ENCODE measurements at regions not wholly inside any gene's neighbourhood (a gene's known extent, or its start where the extent isn't known, plus 50 kb on each side); places are given as distances from the start of the nearest gene placed in this dataset.

DNA sequence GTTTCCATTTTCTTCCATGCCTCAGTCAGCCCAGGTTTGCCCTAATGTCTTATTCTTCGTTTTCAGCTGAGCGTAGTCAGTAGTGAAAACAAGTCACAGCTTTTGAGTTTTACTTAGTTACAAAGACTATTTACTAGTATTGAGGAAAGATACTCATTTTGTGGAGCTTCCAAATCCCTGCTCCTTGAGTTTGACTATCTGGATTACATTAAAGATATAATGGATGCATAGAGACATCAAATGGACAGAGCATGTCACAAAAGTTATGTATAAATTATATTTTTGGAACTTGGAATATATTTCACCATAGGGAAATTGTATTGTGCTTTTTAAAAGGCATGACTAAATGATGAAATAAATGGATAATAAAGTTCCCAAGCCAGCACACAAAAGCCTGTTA, 54.6 kb upstream of the AKAP13 start:
- Mint-ChIP-seq H3K9me3 (ENCODE audit: unreplicated experiment) (no peaks in the 10 kb centered on the region), H3K4me1 (ENCODE audit: low read depth, unreplicated experiment) (no peaks in the 10 kb centered on the region), H3K27me3 (ENCODE audit: insufficient read depth, unreplicated experiment) (no peaks in the 10 kb centered on the region), H3K4me3 (ENCODE audit: unreplicated experiment) (no peak overlapping the region), H3K36me3 (ENCODE audit: insufficient read depth, unreplicated experiment) (no peaks in the 10 kb centered on the region), H3K27ac (ENCODE audit: unreplicated experiment) (no peak overlapping the region)
- TF ChIP-seq, protein P1, sequence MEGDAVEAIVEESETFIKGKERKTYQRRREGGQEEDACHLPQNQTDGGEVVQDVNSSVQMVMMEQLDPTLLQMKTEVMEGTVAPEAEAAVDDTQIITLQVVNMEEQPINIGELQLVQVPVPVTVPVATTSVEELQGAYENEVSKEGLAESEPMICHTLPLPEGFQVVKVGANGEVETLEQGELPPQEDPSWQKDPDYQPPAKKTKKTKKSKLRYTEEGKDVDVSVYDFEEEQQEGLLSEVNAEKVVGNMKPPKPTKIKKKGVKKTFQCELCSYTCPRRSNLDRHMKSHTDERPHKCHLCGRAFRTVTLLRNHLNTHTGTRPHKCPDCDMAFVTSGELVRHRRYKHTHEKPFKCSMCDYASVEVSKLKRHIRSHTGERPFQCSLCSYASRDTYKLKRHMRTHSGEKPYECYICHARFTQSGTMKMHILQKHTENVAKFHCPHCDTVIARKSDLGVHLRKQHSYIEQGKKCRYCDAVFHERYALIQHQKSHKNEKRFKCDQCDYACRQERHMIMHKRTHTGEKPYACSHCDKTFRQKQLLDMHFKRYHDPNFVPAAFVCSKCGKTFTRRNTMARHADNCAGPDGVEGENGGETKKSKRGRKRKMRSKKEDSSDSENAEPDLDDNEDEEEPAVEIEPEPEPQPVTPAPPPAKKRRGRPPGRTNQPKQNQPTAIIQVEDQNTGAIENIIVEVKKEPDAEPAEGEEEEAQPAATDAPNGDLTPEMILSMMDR (IDR thresholded peaks at IDR 0.05; ENCODE audit: insufficient read depth in 1 of 2, low read depth in 1 of 2, low read length in 1 of 2, severe bottlenecking in 1 of 2, unreplicated experiment in 1 of 2), result no peak
- H3K4me1 ChIP-seq, result peaks cover 6% of the 10 kb centered on the region; the same call in 1 of the 2 replicates
- no peak for DNase-seq
- H3K27me3 ChIP-seq (replicated peaks; ENCODE audit: control insufficient read depth, insufficient read depth, low read length), result no peaks in the 10 kb centered on the region
- no peak overlapping the region for H3K4me3 ChIP-seq (ENCODE audit: low read depth, low read length)
- BruUV-seq (replicated peaks), result no TSS peak
- ChIA-PET POLR2A (no interaction called here), CTCF (no interaction called here)
- H3K36me3 ChIP-seq (ENCODE audit: control insufficient read depth, insufficient read depth, low read length), result no peaks in the 10 kb centered on the region
- intact Hi-C loops (cut with micrococcal nuclease; ENCODE audit: unreplicated experiment), result no loop called here
- H3K9me3 ChIP-seq, result no peaks in the 10 kb centered on the region

DNA sequence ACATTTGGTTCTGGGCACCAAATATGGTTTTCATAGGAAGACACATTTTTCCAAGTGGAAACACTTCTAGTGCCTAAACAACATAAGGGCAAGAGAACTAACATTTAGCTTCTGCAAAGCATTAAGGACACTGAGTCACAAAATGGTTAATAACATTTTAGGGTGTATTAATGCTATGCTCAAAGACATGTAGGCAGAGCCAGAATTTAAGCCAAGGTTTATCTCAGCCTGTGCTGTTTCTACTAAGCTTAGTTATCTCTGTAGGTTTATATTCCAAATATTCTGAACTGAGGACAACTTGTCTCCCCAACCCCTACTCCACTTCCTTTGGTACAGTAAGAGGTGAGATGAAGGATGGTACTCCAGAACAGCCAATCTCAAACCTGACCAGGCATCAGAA, 54.1 kb upstream of the AKAP13 start:
- BruUV-seq (replicated peaks), result no TSS peak
- H3K27me3 Mint-ChIP-seq (ENCODE audit: insufficient read depth, unreplicated experiment), result no peaks in the 10 kb centered on the region
- H3K9me3 Mint-ChIP-seq (ENCODE audit: unreplicated experiment), result no peaks in the 10 kb centered on the region
- no peaks in the 10 kb centered on the region for H3K27me3 ChIP-seq (replicated peaks; ENCODE audit: control insufficient read depth, insufficient read depth, low read length)
- no peaks in the 10 kb centered on the region for H3K36me3 Mint-ChIP-seq (ENCODE audit: insufficient read depth, unreplicated experiment)
- H3K4me1 Mint-ChIP-seq (ENCODE audit: low read depth, unreplicated experiment), result no peaks in the 10 kb centered on the region
- intact Hi-C loops (cut with micrococcal nuclease; ENCODE audit: unreplicated experiment), result no loop called here
- TF ChIP-seq, protein P1 (IDR thresholded peaks at IDR 0.05; ENCODE audit: insufficient read depth in 1 of 2, low read depth in 1 of 2, low read length in 1 of 2, severe bottlenecking in 1 of 2, unreplicated experiment in 1 of 2), result no peak
- CTCF ChIA-PET, result no interaction called here
- H3K4me3 Mint-ChIP-seq (ENCODE audit: unreplicated experiment), result no peak overlapping the region
- no peaks in the 10 kb centered on the region for H3K36me3 ChIP-seq (ENCODE audit: control insufficient read depth, insufficient read depth, low read length)
- POLR2A ChIA-PET, result no interaction called here
- H3K9me3 ChIP-seq, result no peaks in the 10 kb centered on the region
- peaks cover 10% of the 10 kb centered on the region; the same call in 1 of the 2 replicates for H3K4me1 ChIP-seq
- no peak overlapping the region for H3K27ac Mint-ChIP-seq (ENCODE audit: unreplicated experiment)
- DNase-seq, result no peak
- no peak overlapping the region for H3K4me3 ChIP-seq (ENCODE audit: low read depth, low read length)

DNA sequence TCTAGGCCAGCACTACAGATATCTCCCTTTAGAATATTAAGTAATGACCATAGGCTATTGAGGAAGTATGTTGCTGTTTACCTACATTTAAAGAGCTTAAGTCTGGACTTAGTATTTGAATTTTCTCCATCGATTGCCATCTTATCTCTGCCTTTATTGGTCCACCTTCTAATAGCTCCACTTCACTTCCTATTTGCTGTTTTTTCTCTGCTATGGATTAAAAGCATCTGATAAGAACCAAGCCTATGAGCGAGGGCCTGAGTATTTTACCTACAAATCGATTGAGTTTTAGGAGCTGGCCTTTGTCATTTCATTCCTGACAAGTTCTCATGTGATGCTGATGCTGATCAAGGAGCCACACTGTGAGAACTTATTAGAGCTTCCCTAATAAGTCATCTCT, 52.6 kb upstream of the AKAP13 start:
- intact Hi-C loops (cut with micrococcal nuclease; ENCODE audit: unreplicated experiment), result no loop called here
- no peaks in the 10 kb centered on the region for H3K9me3 Mint-ChIP-seq (ENCODE audit: unreplicated experiment)
- Histone ChIP-seq H3K9me3 (no peaks in the 10 kb centered on the region), H3K36me3 (ENCODE audit: control insufficient read depth, insufficient read depth, low read length) (no peaks in the 10 kb centered on the region), H3K27me3 (replicated peaks; ENCODE audit: control insufficient read depth, insufficient read depth, low read length) (no peaks in the 10 kb centered on the region), H3K4me1 (peaks cover 18% of the 10 kb centered on the region), H3K4me3 (ENCODE audit: low read depth, low read length) (no peak overlapping the region)
- H3K4me1 Mint-ChIP-seq (ENCODE audit: low read depth, unreplicated experiment), result no peaks in the 10 kb centered on the region
- POLR2A ChIA-PET, result no interaction called here
- no peaks in the 10 kb centered on the region for H3K27me3 Mint-ChIP-seq (ENCODE audit: insufficient read depth, unreplicated experiment)
- no peak overlapping the region for H3K27ac Mint-ChIP-seq (ENCODE audit: unreplicated experiment)
- CTCF ChIA-PET, result interaction anchor here (0.6 to 1.0 kb wide), 2 partner anchors 21 to 87 kb away, joined by 3 read pairs; no protein-coding TSS in a partner anchor
- no peak overlapping the region for H3K4me3 Mint-ChIP-seq (ENCODE audit: unreplicated experiment)
- TF ChIP-seq, protein P1 (IDR thresholded peaks at IDR 0.05; ENCODE audit: insufficient read depth in 1 of 2, low read depth in 1 of 2, low read length in 1 of 2, severe bottlenecking in 1 of 2, unreplicated experiment in 1 of 2), result no peak
- no peak for DNase-seq
- no peaks in the 10 kb centered on the region for H3K36me3 Mint-ChIP-seq (ENCODE audit: insufficient read depth, unreplicated experiment)
- BruUV-seq (replicated peaks), result no TSS peak

Measured in Caco-2 (cell line).